ENCODE measurements at regions not wholly inside any gene's neighbourhood (a gene's known extent, or its start where the extent isn't known, plus 50 kb on each side); places are given as distances from the start of the nearest gene placed in this dataset.

DNA sequence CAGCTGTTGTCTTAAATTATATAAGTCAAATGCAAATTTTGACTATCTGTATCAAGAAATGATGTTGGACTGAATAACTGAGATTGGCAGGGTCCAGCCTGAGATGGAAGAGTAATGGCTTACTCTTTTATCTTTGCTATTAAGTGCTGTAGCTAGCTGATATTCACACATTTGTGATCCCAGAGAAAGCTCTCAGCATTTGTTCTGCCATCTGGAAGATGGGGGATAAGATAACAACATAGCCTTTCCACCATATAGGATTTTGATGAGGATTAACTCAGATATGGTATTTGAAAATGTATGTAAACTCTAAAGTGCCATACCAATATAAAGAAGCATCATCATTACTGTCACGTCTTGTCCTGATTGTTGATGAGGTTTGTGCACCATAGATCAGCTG is 1063.2 kb upstream of the TENM4 start:
- no peak for DNase-seq (ENCODE audit: low spot score)
- Histone ChIP-seq H3K4me3 (no peak overlapping the region), H3K27me3 (no peaks in the 10 kb centered on the region), H3K9me2 (replicated peaks; ENCODE audit: insufficient read depth) (no peaks in the 10 kb centered on the region), H3K79me2 (no peaks in the 10 kb centered on the region), H3K9me3 (ENCODE audit: low read depth) (no peaks in the 10 kb centered on the region), H4K20me1 (ENCODE audit: insufficient read depth, poor library complexity, severe bottlenecking) (no peaks in the 10 kb centered on the region), H2AFZ (no peak overlapping the region), H3K4me1 (ENCODE audit: insufficient read depth) (no peaks in the 10 kb centered on the region), H3K36me3 (replicated peaks; ENCODE audit: insufficient read depth, low read depth) (no peaks in the 10 kb centered on the region), H3K4me2 (no peak overlapping the region), H3K27ac (no peak overlapping the region)
- TF ChIP-seq, protein P1, sequence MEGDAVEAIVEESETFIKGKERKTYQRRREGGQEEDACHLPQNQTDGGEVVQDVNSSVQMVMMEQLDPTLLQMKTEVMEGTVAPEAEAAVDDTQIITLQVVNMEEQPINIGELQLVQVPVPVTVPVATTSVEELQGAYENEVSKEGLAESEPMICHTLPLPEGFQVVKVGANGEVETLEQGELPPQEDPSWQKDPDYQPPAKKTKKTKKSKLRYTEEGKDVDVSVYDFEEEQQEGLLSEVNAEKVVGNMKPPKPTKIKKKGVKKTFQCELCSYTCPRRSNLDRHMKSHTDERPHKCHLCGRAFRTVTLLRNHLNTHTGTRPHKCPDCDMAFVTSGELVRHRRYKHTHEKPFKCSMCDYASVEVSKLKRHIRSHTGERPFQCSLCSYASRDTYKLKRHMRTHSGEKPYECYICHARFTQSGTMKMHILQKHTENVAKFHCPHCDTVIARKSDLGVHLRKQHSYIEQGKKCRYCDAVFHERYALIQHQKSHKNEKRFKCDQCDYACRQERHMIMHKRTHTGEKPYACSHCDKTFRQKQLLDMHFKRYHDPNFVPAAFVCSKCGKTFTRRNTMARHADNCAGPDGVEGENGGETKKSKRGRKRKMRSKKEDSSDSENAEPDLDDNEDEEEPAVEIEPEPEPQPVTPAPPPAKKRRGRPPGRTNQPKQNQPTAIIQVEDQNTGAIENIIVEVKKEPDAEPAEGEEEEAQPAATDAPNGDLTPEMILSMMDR (IDR thresholded peaks at IDR 0.05; ENCODE audit: poor library complexity): no peak
- TF ChIP-seq EZH2 (IDR thresholded peaks at IDR 0.05; ENCODE audit: borderline replicate concordance) (no peak), EZH2phosphoT487 (IDR thresholded peaks at IDR 0.05; ENCODE audit: low read depth, severe bottlenecking, unreplicated experiment) (no peak)
- 73% methylated on average over 1 of the region's 1 CpG for WGBS (ENCODE audit: low lambda C conversion rate, missing lambda C conversion rate)

DNA sequence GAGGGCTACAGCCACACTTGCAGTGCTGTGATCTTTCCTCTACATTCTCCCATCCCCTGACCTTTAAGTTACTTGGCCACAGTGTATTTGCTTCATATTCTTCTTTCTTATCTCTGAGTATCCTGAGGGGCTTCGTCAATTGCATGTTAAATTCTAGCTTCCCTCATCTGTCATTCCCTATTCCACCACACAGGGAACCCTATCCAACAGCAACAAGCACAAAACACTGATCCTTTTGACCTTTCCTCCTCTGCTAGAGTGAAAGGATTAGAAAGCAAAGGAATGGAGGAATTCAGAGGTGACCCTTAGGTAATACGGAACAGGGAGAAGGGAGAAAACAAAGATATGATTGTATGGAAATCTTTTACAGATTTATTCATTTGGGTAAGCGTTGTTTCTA is 1061.7 kb upstream of the TENM4 start:
- H3K9me3 ChIP-seq (ENCODE audit: low read depth): no peaks in the 10 kb centered on the region
- no peak overlapping the region for H3K4me3 ChIP-seq
- H3K4me1 ChIP-seq (ENCODE audit: insufficient read depth): no peaks in the 10 kb centered on the region
- no peak overlapping the region for H3K4me2 ChIP-seq
- no peaks in the 10 kb centered on the region for H3K27me3 ChIP-seq
- no peaks in the 10 kb centered on the region for H3K79me2 ChIP-seq
- H3K9me2 ChIP-seq (replicated peaks; ENCODE audit: insufficient read depth): no peaks in the 10 kb centered on the region
- DNase-seq (ENCODE audit: low spot score): no peak
- no peak overlapping the region for H3K27ac ChIP-seq
- H2AFZ ChIP-seq: no peak overlapping the region
- TF ChIP-seq EZH2phosphoT487 (IDR thresholded peaks at IDR 0.05; ENCODE audit: low read depth, severe bottlenecking, unreplicated experiment) (no peak), EZH2 (IDR thresholded peaks at IDR 0.05; ENCODE audit: borderline replicate concordance) (no peak)
- TF ChIP-seq, protein P1 (IDR thresholded peaks at IDR 0.05; ENCODE audit: poor library complexity): no peak
- H3K36me3 ChIP-seq (replicated peaks; ENCODE audit: insufficient read depth, low read depth): no peaks in the 10 kb centered on the region
- no peaks in the 10 kb centered on the region for H4K20me1 ChIP-seq (ENCODE audit: insufficient read depth, poor library complexity, severe bottlenecking)
- WGBS (ENCODE audit: low lambda C conversion rate, missing lambda C conversion rate): 66% methylated on average over 3 of the region's 3 CpGs

DNA sequence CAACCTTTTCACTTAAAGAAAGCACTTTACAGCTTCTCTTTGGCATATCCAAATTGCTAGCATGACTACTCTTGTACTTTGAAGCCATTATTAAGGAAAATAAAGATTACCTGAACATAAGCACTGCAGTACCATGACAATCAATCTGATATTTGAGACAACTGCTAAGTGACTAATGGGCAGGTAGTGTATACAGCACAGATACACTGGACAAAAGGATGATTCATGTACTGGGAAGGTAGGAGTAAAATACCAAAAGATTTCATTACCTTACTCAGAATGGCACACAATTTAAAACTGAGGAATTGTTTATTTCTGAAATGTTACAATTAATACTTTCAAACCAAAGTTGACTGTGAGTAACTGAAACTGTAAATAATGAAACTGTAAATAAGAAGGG is 1054.3 kb upstream of the TENM4 start:
- Histone ChIP-seq H4K20me1 (ENCODE audit: insufficient read depth, poor library complexity, severe bottlenecking) (no peaks in the 10 kb centered on the region), H2AFZ (no peak overlapping the region), H3K36me3 (replicated peaks; ENCODE audit: insufficient read depth, low read depth) (no peaks in the 10 kb centered on the region), H3K79me2 (no peaks in the 10 kb centered on the region), H3K27me3 (no peaks in the 10 kb centered on the region), H3K4me3 (no peak overlapping the region), H3K27ac (no peak overlapping the region), H3K9me3 (ENCODE audit: low read depth) (no peaks in the 10 kb centered on the region), H3K4me1 (ENCODE audit: insufficient read depth) (no peaks in the 10 kb centered on the region), H3K4me2 (no peak overlapping the region), H3K9me2 (replicated peaks; ENCODE audit: insufficient read depth) (no peaks in the 10 kb centered on the region)
- no peak for DNase-seq (ENCODE audit: low spot score)
- TF ChIP-seq, protein P1 (IDR thresholded peaks at IDR 0.05; ENCODE audit: poor library complexity): no peak
- TF ChIP-seq EZH2phosphoT487 (IDR thresholded peaks at IDR 0.05; ENCODE audit: low read depth, severe bottlenecking, unreplicated experiment) (no peak), EZH2 (IDR thresholded peaks at IDR 0.05; ENCODE audit: borderline replicate concordance) (no peak)

DNA sequence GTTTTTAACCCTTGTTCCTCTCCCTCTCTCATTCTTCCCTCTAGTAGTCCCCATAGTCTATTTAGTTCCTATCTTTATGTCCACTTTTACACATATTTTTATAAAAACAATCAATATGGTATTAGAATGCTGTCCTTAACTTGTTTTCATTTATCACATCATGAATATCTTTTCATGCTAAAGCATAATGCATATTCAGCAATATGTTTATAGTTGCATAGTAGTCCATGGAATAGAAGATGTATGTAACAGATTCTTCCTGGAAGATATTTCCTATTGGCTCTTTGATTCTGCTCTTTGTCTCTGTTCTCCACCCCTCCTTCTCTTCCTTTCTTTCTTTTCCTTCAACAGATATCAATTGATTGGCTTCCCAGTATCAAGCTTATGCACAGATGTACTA is 1047.1 kb upstream of the TENM4 start:
- TF ChIP-seq EZH2phosphoT487 (IDR thresholded peaks at IDR 0.05; ENCODE audit: low read depth, severe bottlenecking, unreplicated experiment): no peak
- TF ChIP-seq, protein P1 (IDR thresholded peaks at IDR 0.05; ENCODE audit: poor library complexity): no peak
- DNase-seq (ENCODE audit: low spot score): no peak
- H3K27ac ChIP-seq: no peak overlapping the region
- H3K27me3 ChIP-seq: no peaks in the 10 kb centered on the region
- no peak overlapping the region for H3K4me2 ChIP-seq
- H3K4me3 ChIP-seq: no peak overlapping the region
- H3K79me2 ChIP-seq: no peaks in the 10 kb centered on the region
- no peak overlapping the region for H2AFZ ChIP-seq
- H3K4me1 ChIP-seq (ENCODE audit: insufficient read depth): no peaks in the 10 kb centered on the region
- no peaks in the 10 kb centered on the region for H4K20me1 ChIP-seq (ENCODE audit: insufficient read depth, poor library complexity, severe bottlenecking)
- no peaks in the 10 kb centered on the region for H3K9me3 ChIP-seq (ENCODE audit: low read depth)
- no peaks in the 10 kb centered on the region for H3K36me3 ChIP-seq (replicated peaks; ENCODE audit: insufficient read depth, low read depth)
- H3K9me2 ChIP-seq (replicated peaks; ENCODE audit: insufficient read depth): no peaks in the 10 kb centered on the region
